ENCODE measurements at regions not wholly inside any gene's neighbourhood (a gene's known extent, or its start where the extent isn't known, plus 50 kb on each side); places are given as distances from the start of the nearest gene placed in this dataset.

- in situ Hi-C loops (cut with HindIII; ENCODE audit: low sequenced_read_pairs): no loop called here
- peak; percentile 83 for DNase-seq (ENCODE audit: low read depth, low spot score)
- no peak overlapping the region for H3K4me3 ChIP-seq (ENCODE audit: low read depth, low read length)
- peak; percentile 30 for TF ChIP-seq CTCF (IDR thresholded peaks at IDR 0.05; ENCODE audit: low read depth, low read length)
Measured at GRCh38 chr17:72515291-72516065, 394.7 kb downstream of the SOX9 start.

DNA sequence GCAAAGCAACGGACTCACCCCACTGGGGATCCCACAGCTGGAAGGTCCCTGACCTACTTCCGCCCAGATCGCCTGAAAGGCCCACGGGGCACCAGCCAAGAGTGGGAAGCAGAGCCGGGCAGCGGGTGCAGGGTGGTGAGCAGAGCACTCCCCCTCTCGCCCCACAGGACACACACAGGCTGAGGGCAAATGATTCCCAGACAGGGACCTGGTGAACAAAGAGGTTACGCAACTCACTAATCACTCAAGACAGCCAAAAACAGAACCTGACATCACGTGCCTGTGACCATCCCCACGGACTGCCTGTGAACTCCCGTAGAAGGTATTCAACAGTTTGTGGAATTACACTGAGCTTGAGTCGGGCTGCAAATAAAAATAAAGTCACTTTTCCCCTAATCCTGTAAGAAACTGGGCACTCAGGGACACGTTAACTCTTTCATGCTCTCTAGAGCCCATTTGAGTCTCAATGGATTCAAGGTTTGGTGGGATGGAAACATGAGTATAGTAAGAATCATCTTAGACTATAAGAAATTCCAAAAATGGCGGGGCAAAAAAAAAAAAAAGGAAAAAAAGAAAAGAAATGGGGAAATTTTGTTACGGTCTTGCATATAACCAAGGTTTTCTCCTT lies 396.1 kb downstream of the SOX9 start:
- no peak for TF ChIP-seq CTCF (IDR thresholded peaks at IDR 0.05; ENCODE audit: low read depth, low read length)
- no peak overlapping the region for H3K4me3 ChIP-seq (ENCODE audit: low read depth, low read length)
- in situ Hi-C loops (cut with HindIII; ENCODE audit: low sequenced_read_pairs): no loop called here
- DNase-seq (ENCODE audit: low read depth, low spot score): peak; percentile 28

- in situ Hi-C loops (cut with HindIII; ENCODE audit: low sequenced_read_pairs): no loop called here
- DNase-seq (ENCODE audit: low read depth, low spot score): peak; percentile 41
- no peak for TF ChIP-seq CTCF (IDR thresholded peaks at IDR 0.05; ENCODE audit: low read depth, low read length)
- H3K4me3 ChIP-seq (ENCODE audit: low read depth, low read length): no peak overlapping the region
Measured at GRCh38 chr17:72517413-72518158, 396.8 kb downstream of the SOX9 start.

DNA sequence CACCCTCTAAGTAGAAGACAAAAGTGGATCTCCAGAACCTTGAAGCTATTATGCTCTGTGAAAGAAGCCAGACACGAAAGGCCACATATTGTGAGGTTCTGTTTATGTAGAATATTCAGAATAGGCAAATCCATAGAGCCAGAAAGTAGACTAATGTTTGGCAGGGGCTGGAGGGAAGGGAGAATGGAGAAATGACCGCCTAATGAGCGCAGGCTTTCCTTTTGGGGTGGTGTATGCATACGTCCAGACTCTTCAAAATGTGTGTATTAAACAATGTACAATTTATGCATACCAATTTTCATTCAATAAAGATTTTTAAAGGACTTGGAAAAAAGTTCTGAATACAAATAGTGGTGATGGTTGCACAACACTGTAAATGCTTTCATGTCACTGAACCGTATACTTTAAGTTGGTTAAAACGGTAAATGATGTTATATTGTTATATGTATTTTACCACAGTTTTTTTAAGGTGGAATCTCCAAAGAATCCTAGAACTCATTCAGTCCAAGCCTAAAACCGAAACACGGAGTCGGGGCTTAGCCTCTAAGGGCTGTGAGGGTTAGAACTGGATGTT lies 397.4 kb downstream of the SOX9 start:
- DNase-seq (ENCODE audit: low read depth, low spot score): no peak
- no peak for TF ChIP-seq CTCF (IDR thresholded peaks at IDR 0.05; ENCODE audit: low read depth, low read length)
- H3K4me3 ChIP-seq (ENCODE audit: low read depth, low read length): no peak overlapping the region
- in situ Hi-C loops (cut with HindIII; ENCODE audit: low sequenced_read_pairs): no loop called here

DNA sequence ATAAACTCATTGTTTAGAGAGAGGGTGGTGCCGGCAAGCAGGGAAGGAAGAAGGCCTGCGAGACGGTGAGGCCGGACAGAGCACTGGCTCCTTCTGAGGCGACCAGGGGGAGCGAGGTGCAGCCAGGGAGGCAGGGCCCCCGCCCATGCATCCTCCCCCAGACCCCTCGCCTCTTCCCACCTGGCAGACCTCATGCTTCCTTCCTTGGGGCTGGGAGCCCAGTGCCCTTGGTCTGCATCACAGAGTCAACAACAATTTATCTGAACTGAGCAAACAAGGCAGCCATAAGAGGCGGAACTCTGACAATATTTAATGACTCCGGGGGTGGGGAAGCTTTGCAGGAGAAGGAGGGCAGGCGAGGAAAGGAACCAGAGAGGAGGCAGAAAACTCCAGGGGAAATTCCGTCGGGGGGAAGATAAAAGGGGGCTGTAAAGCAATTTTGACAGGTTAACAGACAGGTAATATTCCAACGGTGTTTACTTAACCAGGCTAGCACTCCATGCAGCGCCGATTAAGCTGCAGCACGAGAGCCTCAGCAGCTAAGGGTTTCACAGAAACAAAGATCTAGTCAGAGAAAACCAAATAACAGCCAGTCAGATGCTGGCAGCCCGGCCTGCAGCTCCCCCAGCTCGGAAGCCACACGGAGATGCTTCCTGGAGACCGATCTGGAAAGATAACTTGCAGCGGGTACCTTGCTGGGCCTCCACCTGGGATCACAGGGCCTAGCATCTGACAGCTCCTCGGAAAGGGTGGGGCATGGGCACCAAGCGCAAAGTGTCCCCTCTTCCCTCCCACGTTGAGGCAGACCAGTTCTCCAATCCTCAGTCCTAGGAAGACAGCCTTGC lies 398.2 kb downstream of the SOX9 start:
- DNase-seq (ENCODE audit: low read depth, low spot score): no peak
- in situ Hi-C loops (cut with HindIII; ENCODE audit: low sequenced_read_pairs): no loop called here
- H3K4me3 ChIP-seq (ENCODE audit: low read depth, low read length): no peak overlapping the region
- no peak for TF ChIP-seq CTCF (IDR thresholded peaks at IDR 0.05; ENCODE audit: low read depth, low read length)

DNA sequence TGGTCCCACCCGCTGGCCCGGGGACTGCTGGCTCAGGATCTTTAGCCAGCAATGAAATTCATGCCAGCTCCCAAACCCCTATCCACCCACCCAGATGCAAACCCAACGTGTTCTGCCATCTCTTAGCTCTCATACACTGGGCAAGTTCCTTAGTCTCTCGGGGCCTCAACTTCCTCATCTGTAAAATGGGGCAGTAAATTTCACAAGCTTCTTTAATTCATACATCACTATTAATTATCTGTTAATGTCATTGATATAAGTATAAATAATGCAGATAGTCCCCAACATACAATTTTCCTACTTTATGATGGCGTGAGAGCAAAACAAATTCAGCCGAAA lies 398.7 kb downstream of the SOX9 start:
- H3K4me3 ChIP-seq (ENCODE audit: low read depth, low read length): no peak overlapping the region
- no peak for DNase-seq (ENCODE audit: low read depth, low spot score)
- TF ChIP-seq CTCF (IDR thresholded peaks at IDR 0.05; ENCODE audit: low read depth, low read length): no peak
- in situ Hi-C loops (cut with HindIII; ENCODE audit: low sequenced_read_pairs): no loop called here
